HG02623 (cell line): ENCODE measurements at regions not wholly inside any gene's neighbourhood (a gene's known extent, or its start where the extent isn't known, plus 50 kb on each side); places are given as distances from the start of the nearest gene placed in this dataset.

Experiments used
- ATAC-seq: cut with Tn5 transposase; IDR thresholded peaks from one replicate; pipeline ENCODE4 v1.9.1; 2021; ENCODE audit warnings: moderate library complexity; ENCODE audit not compliant: unreplicated experiment

DNA sequence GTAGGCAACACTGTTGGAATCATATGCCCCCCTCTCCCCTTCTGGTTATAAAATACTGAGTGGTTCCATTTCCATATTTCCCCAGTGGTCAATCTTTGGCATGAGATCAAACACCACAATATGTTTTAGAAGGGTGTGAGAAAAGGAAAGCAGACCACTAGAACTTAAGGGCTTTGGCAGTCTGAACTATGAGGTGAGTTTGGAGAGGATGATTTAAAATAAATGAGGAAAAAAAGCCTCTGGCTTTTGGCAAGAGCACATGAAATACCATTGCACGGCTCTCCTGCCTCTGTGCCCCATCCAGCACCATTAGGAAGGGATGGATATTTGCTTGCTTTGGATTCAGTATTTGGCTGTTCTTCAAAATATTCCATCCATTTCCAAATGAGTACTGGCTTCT lies 339.5 kb upstream of the C1orf87 start:
- ATAC-seq: no peak

DNA sequence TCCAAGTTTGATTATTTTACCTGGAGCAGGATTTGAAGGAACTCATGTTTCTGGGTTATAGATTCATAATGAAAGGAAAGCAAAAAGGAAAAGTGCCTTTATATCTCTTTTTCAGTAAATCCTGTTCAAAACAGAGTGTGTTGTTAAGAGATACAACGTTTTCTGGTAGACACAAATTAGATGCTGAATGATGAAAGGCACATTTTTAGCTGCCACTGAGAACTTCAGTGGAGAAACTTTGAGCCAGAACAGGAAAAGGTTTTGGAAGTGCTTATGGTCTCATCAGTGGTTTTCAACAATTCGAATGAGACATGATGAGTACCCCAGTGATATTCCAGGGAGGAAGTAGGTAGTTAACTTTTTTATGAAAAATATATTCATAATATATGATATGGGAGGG lies 338.0 kb upstream of the C1orf87 start:
- no peak for ATAC-seq

DNA sequence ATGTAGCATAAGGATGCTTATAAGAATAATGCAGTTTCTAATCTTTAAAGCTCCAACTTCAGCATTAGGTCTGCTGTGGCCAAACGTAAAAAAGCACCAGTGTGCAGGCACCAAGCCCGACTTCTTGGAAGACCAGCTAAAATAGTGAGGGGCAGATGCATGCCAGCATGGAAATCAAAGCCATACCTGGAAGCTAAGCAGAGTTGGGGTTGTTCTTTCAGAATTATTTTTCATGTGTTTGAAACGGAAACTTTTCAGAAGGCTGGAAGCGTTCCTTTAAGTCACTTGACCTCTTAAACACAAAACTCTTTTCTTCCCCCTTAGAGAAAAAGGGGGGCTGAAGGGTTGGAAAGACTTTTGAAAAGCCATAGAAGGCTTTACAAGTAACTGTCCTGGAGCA lies 329.2 kb upstream of the C1orf87 start:
- ATAC-seq: no peak

DNA sequence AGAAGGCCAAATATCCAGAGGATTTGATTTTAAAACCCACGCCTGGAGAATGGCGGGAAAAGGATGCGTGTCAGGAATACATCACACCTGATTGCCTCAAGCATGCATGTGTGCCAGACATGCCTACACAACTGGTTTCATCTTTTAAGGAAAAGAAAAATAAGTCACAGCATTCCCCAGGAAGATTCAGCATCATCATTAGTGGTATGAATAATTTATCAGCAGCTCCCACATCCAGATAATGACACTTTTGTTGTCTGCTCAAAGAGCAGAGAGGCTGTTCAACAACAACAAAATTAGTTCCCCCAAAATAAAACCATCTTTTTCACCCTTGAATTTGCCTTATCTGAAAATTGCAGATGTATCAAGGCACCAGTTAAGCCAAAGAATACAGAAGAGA lies 328.6 kb upstream of the C1orf87 start:
- no peak for ATAC-seq

DNA sequence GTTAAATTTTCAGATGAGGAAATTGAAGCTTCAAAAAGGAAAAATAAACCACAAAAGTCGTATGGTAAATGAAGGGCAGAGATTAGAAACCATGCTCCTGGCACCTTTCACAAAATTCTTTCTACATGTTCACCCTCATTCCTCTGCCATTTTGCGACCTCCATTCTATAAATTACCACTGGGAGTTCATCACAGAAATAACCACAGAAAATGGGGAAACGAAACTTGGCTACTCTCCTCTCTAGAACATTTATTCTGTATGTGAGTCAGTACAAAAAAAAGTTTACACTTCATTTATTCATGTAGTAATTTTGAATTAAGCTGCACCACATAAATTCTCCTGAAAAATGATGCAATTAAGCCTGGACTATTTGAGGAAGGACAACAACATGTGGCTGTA lies 320.9 kb upstream of the C1orf87 start:
- ATAC-seq: no peak

DNA sequence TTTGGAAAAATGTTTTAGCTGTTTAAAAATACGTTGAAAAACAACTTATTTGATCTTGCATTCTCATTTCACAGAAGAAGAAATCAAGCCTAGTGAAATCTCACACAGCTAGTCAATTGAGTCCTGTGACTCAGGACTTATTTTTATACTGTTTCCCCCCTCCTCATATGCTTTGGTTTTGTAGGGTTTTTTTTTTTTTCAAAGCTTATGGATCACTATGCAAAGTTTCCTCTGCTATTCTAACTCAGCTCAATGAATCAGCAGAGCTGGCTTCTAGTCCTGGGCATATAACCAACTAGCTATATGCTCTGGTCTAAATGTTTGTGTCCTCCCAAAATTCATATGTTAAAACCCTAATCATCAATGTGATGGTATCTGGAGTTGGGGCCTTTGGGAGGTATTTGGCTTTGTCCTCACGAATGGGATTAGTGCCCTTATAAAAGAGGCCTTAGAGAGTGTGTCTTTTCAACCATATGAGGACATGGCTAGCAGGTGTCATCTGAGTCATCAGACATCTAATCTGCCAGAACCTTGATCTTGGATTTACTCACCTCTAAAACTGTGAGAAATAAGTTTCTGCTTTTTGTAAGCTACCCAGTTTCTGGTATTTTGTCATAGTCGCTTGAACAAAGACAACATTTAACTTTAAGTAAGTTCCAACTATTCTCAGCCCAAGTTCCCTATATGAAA lies 317.2 kb upstream of the C1orf87 start:
- peak; percentile 66 for ATAC-seq

DNA sequence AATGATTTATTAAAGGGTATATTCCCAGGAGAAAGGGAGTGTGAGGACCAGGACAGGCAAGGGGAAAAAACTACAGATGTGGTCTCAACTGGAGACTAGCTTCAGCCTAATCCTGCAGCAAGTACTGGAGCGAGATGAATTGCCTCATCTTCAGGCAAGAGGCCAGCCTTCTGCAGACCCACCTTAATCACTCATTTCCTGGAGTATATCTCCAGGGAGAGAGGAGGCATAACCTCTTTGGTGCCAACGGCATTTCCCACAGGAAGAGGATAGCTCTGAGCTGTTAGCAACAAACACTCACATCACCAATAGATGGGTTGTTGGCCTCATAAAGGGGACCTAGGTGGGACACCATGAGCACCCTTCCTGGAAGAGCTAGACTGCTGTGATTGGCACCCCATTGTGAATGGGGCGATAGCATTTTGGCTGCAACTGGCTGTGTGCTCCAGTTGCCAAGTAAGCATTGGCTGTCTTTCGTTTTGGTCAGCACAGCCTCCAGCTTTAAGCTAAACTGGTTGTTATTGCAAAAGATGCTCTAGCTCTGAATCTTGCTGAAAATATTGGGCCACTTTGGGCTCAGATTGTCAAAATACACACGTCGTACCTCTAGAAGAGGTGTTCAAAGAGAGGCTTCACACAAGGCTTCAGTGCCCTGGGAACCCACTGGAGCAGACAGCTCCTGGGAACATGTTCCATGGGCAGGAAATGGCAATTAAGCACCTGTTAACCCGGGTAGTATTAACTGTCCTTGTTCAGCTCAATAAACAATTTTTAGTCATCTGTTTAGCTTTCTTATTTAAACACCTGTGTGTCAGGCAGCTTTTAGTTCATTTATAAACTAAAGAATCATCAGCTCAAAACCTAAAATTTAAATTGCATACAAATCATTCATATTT lies 314.8 kb upstream of the C1orf87 start:
- no peak for ATAC-seq

DNA sequence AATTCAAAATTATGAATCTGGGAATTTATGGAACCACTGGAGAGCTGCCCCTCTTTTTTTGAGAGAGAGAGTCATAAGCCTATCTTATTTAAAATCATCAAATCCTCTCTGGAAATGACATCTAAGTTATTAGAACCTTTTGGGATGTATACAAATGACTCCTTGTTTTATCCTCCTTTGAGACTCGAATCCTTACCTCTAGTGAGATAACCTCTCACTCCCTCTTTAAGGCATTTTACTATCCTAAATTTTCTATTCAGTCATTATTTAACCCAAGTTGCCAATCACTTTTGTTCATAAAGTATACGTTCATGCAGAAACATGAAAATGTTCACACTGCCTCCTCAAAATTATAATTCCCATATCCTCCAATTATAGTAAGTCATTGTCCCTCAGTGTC lies 313.6 kb upstream of the C1orf87 start:
- no peak for ATAC-seq

DNA sequence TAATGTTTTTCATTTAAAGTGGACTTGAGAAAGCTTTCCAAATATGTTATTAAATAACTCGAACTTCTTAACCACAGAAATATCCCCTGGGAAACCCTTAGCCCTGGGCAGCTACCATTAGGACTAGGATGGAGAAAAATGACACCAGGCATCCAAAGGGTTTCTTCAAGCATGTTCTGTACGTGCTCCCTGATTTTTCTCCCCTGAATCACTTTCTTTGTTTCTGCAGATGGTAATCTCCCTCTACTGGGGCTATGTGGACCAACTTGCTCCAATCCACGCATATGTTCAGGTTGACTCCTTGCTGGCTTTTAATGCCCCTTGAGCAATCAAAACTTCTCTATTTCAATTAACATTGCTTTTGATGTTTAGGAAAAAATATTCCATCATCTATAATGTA lies 312.7 kb upstream of the C1orf87 start:
- ATAC-seq: no peak

DNA sequence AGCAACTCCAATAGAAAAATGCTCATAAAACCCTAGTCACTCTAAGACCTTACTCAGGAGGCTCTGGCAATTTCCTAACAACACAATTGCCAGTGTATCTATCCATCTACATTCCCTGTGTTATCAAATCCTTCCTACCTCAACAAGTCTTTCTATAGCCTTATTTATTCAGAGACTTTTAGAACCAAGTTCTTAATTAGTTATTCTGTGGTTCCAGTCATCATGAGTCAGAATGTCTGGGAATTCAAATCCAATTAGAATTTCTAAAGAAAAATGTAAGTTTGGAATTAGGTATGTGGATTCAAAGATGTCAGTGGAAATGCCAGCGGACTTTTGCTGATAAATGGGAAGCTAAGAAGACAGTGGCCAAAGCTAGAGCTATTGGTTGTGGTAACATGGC lies 302.6 kb upstream of the C1orf87 start:
- ATAC-seq: no peak

DNA sequence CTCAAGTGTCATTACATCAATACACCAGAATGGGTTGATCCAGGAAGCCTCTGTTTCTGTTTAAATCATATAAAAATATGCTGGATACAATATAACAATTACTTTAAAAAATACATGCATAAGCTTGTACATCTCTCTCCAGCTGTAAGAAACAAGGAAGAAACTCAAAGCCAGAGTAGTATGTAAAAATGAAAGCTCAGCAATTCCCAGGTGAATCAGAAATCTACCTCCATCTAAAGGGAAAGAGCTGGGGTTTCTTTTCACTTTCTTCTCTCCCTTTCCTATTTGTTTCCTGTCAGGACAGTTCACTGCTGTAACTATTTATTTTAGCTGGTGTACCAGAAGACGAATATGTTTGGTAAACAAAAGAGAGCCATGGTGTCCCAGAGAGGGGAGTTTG lies 301.0 kb upstream of the C1orf87 start:
- no peak for ATAC-seq

DNA sequence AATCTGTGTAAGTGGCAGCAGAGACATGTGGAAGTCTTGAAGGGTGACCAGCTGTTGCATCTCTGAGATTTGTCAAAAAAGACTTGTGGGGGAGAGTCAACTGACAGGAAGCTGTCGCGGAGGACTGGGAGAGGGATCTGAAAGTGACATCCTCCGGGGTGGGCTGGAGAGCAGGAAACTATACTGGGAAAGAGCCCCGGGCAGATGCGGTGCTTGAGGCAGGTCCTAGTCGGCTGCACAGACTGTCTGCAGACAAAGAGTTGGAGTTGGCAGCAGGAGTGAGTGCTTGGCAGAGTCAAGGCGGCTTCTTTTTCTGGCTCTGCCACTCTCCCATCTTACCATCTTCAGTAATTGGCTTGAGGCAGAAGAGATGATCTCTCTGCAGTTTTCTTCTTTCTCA lies 294.0 kb upstream of the C1orf87 start:
- ATAC-seq: no peak

DNA sequence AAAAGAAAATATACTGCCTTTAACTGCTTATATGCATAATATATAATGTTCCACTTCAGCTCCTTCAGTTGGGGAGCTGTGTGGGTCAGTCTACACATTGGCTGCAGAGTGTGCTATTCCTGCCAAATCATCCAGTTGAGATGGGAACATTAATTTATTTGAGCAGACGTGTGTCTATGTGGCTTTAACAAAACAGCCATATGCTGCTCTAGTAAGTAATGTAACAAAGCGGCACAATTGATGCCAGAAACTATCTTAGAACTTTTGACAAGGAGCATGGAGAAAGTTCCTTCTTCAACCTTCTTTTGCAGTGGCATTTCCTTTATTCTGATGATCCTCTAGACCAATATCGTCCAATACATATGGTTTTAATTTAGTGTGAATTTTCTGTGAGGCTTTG lies 285.9 kb upstream of the C1orf87 start:
- ATAC-seq: no peak

DNA sequence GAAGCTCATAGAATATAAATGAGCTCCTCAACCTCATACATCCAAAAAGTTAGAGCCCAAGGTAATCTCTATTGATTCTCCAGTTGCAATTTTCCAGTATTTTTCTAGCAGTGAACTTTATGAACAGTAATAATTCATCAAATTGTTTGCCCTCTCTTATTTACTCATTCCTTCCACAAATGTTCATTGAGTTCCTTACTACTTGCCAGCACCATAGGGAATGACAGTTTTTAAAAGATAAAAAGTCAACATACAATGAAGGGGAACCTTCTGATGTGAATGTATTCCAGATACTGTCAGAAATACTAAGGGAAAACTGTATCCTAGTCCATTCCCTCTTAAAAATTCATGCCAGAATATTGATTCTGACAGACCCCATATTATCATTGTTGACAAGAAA lies 277.0 kb upstream of the C1orf87 start:
- ATAC-seq: no peak

DNA sequence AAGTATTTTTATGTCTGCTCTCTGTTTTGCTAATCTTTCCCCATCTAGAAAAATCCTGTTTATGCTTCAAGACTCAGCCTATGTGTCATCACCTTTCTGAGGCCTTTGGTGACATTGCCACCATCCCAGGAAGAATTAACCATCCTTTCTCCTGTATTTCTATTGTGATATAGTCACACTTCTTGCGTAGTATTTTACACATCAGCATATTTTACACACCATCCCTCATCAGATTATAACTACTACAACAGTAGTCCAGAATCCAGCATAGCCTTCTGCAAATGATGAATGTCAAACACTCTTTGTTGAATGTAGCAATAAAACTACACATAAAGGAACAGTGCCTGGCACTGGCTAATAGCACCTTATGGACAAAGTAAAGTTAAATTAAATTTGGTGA lies 275.3 kb upstream of the C1orf87 start:
- no peak for ATAC-seq

DNA sequence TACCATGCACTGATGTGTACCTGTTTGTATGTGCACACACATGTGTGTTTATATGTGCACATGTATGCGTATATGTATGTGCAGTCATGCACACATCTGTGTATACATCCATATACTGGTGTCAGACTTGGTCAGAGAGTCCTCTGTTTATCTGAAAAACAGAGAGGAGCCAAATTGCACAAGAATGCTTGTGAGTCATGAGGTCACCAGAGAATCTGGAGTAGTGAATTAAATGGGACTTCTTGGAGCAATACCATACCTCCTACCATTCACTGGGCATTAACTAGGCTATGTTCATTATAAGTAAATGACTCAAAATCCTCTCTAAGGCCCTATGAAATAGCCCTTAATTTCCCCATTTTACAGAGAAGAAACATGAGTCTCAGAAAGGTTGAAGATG lies 272.1 kb upstream of the C1orf87 start:
- ATAC-seq: no peak

DNA sequence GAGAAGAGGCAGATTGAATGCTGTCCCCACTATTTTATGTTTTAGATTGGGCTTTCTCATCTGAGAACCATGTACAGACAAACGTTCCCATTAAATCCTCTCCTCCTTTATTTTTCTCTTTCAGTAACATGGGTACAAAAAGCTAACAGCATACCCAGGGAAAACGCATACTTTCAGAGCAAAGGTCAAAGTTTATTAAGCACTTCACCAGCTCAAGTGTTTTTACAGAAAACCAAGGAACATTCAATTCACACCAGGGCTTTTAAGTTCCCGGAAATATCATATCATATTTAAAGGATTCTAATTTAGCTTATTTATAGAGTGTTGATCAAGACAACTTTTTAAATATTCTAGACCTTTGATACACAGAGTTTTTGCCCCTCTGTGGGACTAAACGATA lies 271.5 kb upstream of the C1orf87 start:
- no peak for ATAC-seq

DNA sequence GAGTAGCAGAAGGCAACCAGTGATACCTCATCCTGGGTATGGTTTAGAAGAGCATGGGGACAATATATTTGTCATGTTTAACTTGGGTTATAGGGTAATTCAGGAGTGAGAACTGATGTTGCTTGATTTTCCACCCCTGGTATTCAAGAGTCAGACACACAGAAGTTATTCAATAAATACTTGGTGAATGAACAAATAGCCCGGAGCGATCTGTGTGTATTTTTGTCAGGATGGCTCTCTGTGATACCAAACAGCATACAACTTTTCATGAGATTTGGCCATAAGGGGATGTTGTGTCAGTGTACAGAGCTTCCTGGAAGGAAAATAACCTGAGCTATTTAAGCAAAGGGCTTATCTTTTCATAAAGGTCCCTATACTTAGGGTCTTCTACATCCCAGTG lies 270.2 kb upstream of the C1orf87 start:
- no peak for ATAC-seq

DNA sequence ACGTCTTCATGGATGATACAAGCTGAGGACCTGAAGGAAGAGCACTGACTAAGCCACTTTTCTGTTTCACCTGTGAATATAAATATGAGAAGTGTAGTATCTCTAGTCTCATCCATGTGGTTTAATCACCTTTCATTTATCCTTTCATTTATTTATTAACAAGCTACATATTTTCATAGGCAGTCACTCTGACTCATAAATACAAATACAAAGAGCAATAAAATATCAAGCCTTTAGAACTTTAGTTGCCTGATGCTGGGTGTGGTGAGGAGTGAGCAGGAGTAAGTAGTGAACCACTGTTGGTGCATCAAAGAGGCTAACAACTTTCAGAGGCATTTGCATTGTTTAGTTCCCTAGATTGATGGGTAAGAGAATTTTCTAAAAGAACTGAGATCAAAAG lies 269.0 kb upstream of the C1orf87 start:
- ATAC-seq: no peak

DNA sequence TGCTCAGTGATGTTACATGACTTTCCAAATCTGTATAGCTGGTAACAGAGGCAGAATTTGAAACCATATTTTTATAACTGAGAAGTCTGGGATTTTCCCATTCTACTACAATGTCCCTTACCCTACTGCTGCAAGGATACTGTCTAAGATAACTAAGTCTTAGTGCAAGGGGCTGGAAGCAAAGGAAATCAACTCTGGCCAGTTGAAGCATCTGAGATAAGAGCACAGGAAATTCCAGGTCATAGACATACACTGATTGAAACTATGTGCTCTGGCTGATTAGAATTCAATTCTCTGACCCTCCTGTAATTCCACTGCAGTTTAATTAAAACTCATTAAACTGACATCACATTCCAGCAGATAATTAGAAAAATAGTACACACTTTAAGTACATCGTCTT lies 267.7 kb upstream of the C1orf87 start:
- no peak for ATAC-seq

DNA sequence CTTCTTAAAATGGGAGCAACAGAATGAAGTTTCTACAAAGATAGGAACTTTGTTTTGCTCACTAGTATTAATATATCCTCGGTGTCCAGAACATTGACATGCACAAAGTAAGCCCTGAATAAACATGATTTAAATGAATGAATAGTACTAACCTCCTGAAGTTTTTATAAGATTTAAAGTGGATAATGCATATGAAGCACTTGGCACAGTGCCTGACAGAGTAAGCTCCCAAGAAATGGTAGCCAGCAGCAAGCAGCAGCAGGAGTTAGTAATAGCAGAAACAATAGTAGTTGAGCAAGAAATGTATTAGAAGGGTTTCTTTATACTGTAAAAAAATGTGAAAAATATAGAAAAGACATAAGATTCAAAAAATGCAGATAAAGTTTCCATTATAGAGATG lies 258.1 kb upstream of the C1orf87 start:
- no peak for ATAC-seq

DNA sequence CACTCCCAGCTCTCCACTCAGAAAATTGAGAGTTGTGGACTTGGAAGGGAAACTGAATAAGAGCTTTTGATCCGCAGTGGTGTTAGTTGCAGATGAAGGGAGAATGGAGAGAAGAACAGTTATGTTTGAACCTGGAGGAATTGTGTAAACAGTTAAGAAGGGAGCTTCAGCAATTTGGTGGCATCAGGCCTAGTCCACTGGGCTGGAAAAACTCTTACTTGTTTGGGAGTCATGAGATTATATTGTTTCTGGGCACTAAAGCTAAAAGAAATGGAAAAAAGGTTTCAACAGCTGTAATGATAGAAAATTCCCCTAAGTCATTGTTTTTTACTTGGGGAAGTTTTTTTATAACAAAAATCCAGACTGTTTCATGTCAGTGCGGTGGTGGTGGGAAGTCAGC lies 256.1 kb upstream of the C1orf87 start:
- no peak for ATAC-seq

DNA sequence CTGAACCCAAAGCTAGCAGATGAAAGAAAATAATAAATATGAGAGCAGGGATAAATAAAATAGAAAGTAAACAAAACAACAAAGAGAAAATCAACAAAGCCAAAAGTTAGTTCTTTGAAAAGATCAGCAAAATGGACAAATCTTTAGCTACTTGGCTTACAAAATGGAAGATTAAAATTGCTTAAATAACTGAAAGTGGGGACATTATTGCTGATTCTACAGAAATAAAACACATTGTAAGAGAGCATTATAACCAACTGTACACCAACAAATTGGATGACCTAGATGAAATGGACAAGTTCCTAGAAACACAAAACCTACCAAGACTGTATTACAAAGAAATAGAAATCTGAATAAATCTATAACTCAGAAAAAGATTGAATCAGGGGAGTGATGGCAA lies 238.3 kb upstream of the C1orf87 start:
- ATAC-seq: no peak
